ENCODE measurements at regions not wholly inside any gene's neighbourhood (a gene's known extent, or its start where the extent isn't known, plus 50 kb on each side); places are given as distances from the start of the nearest gene placed in this dataset.
"Not testable (repeated sequence)": the region's sequence is repeated elsewhere in the genome, so short reads cannot be mapped to it uniquely, and the experiment has no call there.

DNA sequence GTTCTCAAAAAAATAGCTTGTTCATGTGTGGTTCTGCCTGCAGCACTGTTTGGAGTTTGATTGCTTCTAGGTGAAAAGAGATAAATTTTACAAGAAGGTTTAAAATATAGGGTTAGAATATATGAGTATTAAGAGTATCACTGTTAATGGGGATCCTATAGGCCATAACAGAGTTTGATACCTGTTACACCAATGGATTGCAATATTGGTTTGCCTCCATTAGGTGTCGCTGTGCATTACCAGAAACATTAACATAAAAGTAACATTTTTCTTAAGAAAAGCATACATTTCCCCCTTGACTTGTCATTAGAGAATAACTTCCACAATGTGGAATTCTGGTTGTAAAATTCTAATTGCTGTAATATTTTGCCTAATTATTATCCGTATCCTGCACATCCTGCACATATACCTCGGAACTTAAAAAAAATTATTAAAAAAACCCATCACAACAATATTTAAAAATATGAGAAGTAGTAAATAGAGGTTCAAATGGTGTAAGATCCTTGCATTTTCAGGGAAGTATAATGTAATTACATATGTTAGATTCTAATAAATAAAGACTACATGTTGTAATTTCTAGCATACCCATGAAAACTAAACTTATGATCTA lies 63.0 kb downstream of the CYP4A11 start:
- DNase-seq, result peak; percentile 29

DNA sequence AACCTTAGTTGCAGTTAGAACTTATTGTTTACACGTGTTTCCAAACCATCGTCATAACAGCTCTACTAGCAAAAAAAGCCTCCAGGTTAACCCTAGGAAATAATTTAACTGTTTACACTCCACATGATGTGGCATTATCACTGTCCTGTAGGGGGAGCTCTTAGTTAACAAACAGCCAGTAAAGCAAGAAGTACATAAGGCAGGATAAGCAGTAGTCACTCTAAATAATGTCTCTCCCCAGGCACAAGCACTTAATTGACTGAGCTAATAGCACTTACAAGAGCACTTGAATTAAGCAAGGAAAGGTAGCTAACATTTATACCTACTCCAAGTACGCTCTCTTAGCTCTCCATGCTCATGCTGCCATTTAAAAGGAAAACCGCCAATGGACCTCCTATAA lies 65.2 kb downstream of the CYP4A11 start:
- not testable (repeated sequence) for DNase-seq
